Fibroblast of peridontal ligament (primary cell): ENCODE measurements at regions not wholly inside any gene's neighbourhood (a gene's known extent, or its start where the extent isn't known, plus 50 kb on each side); places are given as distances from the start of the nearest gene placed in this dataset.

Experiments used
- DNase-seq: peaks from one replicate; pipeline ENCODE4 v3.0.0-alpha.2; 2010; ENCODE audit errors: extremely low read depth

DNA sequence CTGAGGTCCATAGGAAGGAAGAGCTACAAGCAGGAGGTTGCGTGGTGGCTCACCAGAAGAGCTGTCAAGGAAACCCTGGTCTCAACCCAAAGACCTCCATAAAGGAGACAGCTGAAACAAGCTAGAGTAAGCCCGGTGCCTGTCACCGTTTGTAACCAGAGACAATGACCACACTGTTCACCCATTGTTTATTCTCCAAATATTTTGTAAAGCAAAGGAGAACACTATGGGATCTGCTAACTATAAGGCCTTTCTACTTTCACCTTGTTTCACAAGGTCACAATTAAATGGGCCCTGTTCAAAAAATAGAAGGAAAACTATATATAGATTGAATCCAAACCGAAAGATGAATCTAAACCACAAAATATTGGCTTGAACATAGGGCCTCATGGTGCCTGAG is 128.9 kb upstream of the TPRG1 start:
- DNase-seq: no peak

DNA sequence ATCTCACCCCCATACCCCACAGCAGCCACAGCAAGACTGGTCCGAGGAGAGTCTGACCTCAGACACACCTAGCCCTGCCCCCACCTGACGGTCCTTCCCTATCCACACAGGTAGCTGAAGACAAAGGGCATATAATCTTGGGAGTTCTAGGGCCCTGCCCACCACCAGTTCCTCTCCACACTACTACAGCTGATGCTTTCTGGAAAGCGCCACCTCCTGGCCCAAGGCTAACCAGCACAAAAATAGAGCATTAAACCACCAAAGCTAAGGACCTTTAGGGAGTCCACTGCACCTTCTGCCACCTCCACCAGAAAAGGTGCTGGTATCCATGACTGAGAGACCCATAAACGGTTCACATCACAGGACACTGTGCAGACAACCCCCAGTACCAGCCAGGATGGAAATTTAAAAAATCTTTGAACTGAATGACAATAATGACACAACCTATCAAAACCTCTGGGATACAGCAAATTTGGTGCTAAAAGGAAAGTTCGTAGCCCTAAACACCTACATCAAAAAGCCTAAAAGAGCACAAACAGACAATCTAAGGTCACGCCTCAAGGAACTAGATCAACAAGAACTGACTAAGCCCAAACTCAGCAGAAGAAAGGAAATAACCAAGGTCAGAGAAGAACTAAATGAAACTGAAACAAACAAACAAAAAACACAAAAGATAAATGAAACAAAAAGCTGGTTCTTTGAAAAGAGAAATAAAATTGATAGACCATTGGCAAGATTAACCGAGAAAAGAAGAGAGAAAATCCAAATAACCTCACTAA is 122.1 kb upstream of the TPRG1 start:
- DNase-seq: no peak

DNA sequence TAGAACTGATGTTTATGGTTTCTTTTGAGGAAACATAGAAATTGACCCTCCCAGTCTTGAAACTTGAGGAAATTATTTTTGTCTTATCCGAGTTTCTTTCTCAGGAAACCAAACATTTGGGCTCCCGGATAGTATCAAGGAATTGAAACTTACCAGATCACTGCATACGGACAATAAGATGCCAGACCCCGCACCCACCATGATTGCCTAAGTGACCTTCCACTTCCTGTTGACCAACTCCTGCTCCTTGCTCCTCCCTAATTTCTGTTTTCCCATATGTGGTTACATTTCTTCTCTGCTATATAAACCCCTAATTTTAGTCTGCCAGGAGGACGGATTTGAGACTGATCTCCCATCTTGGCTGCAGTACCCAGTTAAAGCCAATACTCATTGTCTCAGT is 118.4 kb upstream of the TPRG1 start:
- DNase-seq: no peak

DNA sequence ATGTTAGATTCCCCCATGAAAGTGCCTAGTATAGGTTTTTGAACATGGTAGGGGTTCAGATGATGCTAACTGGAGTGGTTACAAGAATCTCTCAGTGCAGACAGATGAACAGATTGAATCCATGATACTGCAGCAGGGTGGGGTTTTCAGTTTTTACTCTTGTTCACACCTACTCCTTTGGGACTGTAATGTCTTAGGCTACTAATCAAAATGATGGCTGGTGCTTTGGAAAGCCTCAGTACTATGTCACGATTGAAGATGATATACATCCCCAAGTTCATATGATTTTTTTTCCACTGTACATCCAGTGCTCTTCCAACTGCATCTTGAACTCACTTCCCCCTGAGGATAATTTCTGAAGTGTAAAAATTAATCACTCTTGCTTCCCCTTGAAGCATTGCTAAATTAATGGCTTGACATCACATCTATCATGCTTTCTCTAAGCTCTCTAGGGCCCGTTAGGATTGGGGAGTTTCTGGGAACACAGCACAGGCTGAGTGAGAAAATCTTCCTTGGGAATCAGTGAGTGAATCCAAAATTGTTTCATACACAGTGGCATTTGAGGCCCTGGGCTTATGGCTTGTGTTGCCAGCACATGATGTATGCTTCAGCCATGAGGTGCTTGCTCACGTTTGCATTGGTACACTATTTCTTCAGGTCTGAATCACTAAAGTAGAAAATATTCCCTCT is 115.0 kb upstream of the TPRG1 start:
- DNase-seq: no peak

DNA sequence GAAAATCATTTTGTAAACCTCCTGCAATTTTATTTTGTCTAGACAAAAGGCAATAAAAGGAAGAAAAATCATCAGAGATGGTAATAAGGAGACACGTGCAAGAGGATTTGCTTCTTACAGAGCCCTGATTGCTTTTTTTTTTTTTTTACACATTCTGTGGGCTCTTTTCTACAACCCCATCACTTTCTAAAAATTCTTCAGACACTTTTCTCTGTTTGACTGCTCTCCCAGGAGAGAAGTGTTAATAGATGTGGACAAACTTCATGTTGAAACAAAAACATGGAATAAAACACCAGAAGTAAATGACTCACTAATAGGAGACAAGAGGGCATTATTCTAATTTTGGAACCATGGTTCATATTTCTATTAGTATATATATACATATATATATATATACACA is 114.4 kb upstream of the TPRG1 start:
- no peak for DNase-seq

DNA sequence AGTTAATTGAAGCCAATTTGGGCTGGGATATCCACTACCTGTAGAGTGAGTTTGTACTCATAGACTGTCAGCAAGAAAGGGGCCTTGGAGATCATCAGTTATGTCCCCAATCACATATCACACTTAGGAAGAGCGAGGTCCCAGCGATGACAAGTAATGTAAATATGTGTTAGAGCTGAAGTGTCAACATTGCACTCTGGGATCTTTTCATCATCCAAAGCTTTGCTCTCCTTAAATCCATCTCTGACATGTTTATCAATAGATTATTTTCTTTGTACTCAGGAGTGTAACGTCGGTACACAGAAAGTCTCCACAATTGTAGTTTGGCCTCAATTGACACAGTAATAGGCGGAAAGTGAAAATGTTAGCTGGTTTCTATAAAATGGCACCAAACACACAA is 113.7 kb upstream of the TPRG1 start:
- DNase-seq: no peak

DNA sequence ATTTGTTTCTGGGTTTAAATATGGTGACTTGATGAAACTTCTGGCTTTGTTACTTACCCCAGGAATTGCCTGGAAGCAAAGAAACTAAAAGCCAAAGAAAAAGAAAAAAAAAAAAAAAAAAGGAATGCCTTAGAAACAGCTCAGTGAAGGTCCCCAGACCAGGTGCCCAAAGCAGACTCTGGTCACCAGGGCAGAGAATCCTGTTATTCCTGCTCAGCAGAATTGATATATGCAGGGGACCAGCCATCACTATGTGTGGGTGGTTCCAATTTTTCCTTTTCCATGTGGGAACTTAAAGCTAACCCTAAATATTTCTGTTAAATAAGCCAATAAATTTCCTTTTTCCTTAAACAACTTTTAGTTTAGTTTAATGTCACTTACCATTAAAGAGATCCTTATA is 100.8 kb upstream of the TPRG1 start:
- DNase-seq: no peak

DNA sequence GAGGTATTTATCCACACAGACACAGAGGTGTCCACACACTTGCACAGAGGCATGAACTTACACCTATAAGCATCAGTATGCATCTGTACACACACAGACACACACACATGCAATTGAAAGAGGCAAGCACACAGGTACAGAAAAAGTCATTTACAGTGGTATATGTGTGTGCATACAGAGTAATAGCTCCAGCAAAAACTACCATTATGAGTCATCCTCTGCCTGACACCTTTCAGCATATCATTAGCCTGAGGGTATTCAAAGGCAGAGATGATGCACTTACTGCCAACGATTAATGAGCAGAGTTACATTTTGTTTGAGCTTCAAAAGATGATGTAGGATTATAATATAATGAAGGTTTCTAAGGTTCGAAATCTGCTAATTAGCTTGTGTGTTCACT is 100.3 kb upstream of the TPRG1 start:
- no peak for DNase-seq

DNA sequence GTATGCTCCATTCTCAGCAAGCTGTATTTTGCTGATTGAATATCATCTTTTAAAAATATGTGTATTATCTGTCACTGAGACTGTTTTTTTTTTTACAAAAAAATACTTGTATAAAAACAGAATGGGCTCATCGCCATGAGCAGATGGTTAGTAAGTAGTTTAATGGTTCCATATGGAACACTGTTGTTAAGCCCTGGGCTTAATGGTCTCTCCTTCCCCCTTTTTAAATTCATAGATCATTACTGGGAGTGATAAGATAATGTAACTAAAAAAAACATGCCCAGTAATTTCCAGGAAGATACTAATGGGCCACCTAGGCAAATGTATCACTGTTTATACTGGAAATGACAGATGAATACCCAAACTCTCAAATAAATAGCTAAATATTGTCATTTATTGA is 95.3 kb upstream of the TPRG1 start:
- no peak for DNase-seq

DNA sequence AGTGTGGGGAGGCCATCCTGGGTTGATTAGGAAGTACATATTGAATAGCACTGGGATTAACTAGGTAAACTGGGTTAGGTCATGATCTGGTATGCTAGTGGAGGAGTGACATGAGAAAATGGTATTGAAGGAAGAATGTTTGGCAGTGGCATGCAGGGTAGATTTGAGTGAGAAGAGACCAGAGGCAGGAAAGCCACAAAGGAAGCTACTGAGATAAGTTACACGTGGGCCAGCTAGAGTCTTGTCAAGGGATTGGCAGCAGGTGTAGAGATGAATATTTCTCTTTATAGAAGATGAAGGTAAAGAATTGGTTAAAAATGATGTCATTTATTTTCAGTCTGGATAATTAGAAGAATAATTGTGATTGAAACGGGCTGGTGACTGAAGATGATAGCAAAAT is 91.0 kb upstream of the TPRG1 start:
- DNase-seq: no peak

DNA sequence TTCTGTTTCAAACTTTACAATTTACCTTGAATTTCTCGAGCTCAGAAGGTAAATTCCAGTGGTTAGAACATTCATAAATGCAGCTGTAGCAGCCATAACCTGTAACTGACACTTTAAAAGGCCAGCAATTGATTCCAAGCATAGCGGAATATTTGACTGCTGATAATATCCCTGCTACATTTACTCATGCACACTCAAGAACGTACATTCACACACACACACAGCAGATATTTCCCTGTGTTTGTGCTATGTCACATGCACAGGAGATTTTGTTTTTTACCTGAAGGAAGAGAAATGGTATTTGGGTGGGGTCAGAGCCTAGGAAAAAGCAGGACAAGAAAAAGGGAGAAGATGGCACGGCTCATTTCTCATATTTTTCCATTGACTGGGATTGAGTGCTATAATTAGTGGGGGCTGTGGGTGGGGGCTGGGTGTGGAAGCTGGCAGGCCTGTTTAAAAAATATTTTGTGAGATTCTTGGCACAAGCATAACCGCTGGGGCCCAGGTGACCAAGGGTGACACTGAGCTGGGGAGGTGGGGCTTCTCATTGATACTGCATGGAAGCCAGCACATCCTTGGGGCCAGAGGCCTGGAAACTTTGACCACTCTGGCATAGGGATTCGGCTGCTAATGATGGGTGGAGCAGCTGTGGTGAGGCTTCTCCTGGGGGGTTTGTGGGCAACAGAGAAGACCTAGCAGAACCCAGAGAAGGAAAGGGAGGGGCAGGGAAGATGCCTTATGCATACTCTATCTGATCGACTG is 88.9 kb upstream of the TPRG1 start:
- no peak for DNase-seq

DNA sequence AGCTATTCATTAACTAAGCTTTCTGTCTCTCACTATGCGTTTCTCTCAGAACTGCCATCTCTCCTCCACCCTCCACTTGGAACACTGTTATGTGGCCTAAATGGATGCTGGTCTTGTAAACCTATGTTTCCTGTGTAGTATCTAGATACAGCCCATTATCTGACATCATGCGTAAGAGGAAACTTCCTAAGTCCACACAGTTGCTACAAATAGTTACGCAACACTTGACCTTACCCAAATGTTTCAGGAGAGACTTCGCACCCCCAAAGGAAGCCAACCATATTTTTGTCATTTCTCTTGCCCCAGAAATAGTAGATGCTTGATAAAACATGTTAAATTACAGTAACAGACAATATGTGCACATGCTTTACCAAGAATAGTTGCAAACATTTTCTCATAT is 87.2 kb upstream of the TPRG1 start:
- DNase-seq: no peak

DNA sequence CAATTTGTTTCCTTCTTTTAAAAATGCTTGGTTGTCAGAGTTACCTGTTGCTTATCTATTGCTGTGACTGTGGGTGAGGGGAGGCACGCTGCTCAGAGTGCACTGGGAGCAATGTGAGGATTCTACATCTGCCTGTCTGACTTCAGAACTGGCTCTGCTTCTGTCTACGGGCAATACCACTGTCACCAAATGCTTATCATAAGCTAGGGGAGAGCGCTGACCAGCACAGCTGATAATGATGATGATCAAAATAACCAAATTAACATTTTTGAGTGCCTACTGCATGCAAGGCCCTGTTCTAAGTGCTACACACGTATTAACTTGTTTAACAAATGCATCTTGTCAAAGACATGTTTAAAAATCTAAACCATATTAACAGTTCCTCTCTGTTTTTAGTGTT is 79.2 kb upstream of the TPRG1 start:
- no peak for DNase-seq

DNA sequence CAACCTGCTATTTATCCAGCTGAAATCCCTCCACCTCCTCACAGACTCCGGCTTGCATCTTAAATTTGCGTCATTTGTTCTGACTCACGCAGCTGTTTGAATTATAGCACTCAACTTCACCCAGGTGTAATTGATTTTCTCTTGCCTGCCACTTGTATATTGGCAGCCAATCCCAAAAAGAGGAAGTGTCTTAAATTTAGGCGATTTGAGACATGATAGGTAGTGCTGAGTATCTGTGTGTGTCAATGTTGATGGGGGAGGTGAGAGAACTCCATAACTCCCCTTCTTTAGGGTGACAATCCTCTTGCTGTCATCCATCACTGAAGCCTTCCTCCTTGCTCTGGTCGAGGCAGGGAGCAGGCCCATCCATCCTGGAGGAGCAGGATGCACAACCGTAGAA is 77.2 kb upstream of the TPRG1 start:
- DNase-seq: no peak

DNA sequence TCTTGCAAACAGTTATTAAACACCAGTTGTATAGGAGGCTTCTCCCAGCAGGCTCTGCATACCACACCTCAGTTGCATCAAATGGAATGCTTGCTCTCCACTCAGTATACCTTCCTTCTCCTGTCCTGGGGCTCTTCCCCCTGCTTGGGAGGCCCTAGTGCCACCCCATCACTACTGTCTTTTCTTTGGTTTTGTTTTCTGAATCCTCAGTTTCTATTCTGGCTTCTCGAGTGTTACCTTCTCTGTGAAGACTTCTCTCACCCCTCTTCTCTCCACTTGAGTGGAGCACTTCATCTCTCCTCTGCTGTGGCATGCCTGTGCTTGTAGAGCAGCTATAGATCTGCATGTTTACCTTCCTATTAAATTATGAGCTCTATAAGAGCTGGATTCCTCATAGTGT is 75.7 kb upstream of the TPRG1 start:
- no peak for DNase-seq

DNA sequence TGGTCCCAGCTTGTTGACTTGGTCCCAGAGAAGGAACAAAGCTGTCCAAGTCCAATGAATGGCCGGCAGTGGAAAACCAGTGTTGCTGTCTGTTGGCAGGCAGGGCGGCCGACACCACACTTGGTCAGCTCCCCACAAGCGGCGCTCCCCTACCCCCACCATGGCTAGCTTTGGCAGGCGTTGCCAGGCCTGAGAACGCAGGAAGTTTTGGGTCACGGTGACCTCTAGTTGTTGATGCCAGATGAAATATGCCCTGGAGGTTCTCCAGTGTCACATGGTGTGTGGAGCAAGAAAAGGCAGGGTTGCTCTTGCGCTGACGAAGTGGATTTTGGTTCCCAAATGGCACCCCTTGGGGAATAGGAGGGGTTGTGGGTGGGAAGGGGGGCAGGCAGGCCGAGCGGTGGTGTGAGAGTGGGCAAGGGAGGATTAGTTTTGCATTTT is 72.7 kb upstream of the TPRG1 start:
- no peak for DNase-seq

DNA sequence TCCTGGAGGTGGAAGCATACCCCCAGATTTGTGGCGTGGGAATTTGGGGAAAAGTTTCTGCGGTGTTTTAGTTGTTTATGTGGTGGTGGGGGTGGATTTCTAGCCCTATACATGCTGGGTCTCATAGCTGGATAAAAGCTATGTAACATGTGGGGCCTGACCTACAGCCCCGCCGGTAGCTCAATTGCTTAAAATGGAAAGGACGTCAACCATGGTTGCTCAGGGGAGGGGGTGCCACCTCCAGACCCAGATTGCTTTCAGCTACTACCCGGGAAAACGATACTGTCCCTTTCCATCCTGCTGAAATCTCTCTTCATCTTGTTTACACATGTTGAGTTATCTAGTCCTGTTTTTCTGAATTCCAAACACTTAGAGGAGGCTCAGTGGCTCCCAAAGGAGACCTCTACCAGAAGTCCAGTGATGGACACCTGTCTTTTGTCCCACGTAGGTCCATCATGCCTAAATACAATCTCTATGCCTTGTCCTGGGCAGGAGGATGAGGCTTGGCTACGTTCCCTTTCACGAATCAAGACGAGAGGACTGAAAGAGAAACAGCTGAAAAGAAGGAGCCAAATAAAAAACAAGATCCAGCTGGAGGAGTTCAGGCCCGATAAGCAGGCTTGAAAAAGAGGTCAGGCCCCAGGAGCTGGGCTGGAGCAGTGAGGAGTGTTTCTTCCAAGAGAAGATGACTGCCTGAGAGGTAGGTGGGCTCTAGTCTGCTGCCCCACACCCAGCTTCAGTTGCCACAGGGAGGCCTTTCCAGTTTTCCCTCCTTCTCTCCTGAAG is 72.1 kb upstream of the TPRG1 start:
- peak; percentile 3 for DNase-seq

DNA sequence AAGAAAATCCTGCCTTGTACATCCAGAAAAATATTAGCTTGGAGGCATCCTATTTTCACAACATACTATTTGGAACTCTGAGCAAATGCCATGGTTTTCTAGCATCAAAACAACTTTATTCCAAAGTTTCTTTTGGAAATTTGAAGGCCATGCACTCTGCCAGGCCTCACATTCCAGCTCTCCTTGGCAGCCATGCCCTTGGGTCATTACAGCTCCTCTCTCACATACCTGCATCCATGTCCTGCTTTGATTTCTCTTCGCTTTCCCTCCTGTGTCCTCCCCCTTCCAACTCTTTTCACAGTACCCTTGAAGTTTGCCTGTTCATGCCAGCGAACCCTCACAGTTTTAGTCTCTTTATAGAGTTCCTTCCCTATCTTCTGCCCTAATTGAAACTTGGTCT is 70.9 kb upstream of the TPRG1 start:
- no peak for DNase-seq

DNA sequence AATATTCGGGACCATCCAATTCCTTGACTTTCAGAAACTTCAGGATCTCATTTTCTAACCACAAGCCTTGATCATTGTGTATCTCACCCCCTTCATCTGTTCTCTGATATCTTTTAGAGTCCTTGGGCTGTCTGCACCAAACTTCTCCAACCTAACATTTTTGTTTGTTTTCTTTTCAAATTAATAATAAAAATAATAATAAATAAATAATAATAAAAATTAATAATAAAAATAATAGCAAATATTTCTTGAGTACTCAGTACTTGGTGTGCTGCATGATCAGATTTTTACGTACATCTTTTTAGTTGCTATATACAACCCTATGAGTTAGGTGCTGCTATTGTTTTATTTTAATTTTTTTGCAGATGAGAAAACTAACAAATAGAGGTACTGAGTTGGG is 70.2 kb upstream of the TPRG1 start:
- no peak for DNase-seq

DNA sequence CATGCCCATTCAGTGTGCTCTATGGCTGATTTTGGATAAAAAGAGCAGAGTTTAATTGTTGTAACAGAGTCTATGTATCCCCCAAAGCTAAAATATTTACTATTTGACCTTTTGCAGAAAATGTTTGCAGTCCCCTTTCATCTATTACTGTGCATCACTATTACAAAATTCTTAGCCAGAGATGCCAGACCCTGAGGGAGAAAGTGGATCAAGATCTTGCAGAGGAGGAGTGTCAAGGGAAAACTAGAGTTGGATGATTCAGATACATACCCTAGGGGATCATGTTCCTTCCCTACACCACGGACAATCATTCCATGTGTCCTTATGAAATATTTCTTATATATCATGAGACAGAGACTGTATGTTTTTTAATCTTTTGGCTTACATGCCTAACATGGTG is 68.6 kb upstream of the TPRG1 start:
- DNase-seq: no peak

DNA sequence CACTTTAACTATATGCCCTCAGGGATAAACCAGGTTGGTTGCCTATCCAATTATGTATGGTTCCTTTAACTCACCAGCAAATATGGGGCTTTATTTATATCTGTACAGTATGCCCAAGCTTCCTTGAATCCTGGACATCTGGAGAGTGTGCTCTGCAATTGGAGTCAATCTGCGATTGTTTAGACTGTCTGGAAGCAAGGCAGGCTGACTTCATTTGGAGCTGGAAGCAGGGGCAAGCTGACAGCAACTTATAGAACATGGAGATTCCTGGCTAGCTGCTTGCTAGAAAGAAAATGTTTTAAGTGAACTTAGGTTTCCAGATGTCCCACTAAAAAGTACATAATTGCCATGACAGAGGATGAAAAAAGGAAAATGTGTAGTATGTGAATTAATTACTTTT is 63.7 kb upstream of the TPRG1 start:
- DNase-seq: no peak

DNA sequence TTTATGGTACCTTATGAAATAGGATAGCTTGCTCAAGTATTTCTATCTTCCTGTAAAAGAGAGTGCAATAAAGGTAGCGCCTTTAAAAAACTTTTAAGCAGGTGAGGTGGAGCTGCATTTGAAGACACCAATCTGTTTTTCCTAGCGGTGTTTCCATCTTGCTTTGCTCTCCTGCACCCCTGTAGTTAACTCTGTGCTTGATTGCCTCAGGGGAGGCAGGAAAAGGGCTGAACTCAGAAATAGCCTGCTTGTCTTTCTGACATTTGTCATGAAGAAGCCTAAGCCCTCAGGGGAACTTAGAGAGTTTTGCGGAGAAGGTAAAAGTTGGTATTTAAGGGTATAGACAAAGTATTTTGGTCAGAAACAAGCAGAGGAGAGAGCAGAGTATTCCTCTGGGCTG is 63.0 kb upstream of the TPRG1 start:
- no peak for DNase-seq
